ENCODE measurements at regions not wholly inside any gene's neighbourhood (a gene's known extent, or its start where the extent isn't known, plus 50 kb on each side); places are given as distances from the start of the nearest gene placed in this dataset.

DNA sequence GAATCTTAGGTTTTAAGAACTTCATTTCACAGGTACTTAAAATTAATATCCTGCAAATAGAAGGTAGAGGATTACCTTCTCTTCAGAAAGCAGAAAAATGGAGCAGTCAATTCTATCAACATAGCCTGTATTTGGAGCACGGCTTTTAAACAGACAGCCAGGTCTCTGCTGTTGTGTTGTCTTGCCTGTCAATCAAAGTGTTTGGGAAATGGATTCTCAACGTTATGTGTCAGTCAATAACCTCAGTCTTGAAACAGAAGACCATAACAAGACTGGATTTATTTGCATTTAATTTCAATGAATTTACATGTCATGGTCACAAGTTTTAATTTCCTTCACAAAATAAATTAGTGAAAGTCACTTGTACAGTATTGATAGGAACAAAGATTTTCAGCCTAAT lies 51.9 kb upstream of the KRR1 start:
- no peak for TF ChIP-seq JUND (IDR thresholded peaks at IDR 0.05; ENCODE audit: low read depth)
- no peak for DNase-seq (ENCODE audit: low read depth in 1 of 2, low spot score in 1 of 2)
- in situ Hi-C loops (cut with HindIII; ENCODE audit: low pct_unique_long_range_greater_than_20kb, low sequenced_read_pairs) = no loop called here

GRCh38 chr12:75561921-75562320 lies 50.5 kb upstream of the KRR1 start:
- in situ Hi-C loops (cut with HindIII; ENCODE audit: low pct_unique_long_range_greater_than_20kb, low sequenced_read_pairs) = no loop called here
- DNase-seq (ENCODE audit: low read depth in 1 of 2, low spot score in 1 of 2) = no peak
- TF ChIP-seq JUND (IDR thresholded peaks at IDR 0.05; ENCODE audit: low read depth) = no peak
